HUDEP-2 (cell line): ENCODE measurements at regions not wholly inside any gene's neighbourhood (a gene's known extent, or its start where the extent isn't known, plus 50 kb on each side); places are given as distances from the start of the nearest gene placed in this dataset.
"Not testable (repeated sequence)": the region's sequence is repeated elsewhere in the genome, so short reads cannot be mapped to it uniquely, and the experiment has no call there.

Experiments used
- DNase-seq, 76 experiments: peaks; one replicate each; lab custom pipeline; 2025; ENCODE audit not compliant: unreplicated experiment in 76 of 76; lab: John Stamatoyannopoulos, UW

DNA sequence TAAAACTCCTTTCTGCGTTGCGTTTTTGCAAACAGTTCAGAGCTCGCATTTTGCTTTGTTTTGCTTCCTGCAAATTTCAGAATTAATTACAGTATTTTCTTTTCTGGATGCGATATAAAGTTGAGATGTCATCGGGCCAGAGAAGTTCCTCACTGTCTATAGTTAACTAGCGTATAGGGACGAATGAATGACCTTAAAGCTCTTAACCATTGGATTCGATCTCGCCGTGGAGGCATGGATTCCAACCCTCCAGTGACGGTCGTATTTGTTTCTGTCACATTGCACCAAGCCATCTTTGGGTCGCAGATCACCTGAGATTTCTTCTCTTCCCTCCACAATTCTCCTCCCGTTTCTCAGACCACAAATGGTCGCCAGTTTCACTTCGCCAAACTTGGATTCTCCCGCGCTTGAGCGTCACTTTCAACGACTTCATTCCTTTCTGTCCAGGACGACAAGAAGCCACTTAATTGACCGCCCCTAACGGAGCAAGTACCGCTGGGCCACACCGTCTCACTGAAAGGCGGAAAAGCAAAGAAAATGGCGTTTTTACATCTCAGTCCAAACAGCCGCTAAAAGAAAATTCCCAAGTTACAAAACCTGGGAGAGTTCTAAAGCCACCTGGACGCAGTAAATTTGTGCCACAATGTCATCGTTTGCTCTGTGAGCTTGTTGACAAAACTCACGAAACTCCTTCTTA, 85.3 kb upstream of the ZNF184 start:
- DNase-seq: peak in 11 of 76 experiments; percentile 17 to 48 (median 33)

GRCh38 chr6:27556406-27556805, 83.5 kb upstream of the ZNF184 start:
- no peak for DNase-seq

DNA sequence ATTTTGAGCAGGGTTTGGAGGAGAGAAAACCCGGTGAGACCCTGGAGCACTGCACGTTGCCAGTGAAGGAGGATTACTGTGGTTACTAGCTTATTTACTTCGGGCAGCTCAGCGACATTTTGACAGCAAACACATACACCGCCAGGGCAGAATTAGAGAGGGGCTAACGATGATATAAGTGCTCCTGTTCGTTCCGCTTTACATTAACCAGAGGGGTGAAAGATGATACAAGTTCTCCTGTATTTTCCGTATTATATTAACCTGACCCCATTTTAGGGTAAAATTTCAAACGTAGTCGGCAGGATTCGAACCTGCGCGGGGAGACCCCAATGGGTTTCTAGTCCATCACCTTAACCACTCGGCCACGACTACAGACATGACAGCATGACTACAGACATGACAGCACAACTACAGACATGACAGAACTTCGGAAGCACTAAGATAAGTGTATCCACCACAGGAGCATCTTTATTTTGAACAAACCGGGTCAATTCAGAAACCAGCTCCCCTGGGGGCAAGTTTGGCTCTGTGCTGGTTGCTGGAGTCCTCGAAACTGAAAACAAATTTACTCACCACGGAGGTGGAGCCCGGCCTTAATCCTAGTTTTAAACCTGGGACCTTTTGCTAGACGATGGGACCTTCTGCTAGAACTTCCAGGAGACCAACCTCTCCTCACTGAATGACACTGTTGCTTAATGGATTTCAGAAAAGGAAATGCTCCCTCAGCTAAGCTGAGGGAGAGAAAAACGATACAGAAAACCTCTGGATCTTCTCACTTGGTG, 80.4 kb upstream of the ZNF184 start:
- DNase-seq: peak in 73 of 76 experiments; percentile 50 to 96 (median 83)

- DNase-seq: no peak
These were observed 78.7 kb upstream of the ZNF184 start for GRCh38 chr6:27551607-27552006.

DNA sequence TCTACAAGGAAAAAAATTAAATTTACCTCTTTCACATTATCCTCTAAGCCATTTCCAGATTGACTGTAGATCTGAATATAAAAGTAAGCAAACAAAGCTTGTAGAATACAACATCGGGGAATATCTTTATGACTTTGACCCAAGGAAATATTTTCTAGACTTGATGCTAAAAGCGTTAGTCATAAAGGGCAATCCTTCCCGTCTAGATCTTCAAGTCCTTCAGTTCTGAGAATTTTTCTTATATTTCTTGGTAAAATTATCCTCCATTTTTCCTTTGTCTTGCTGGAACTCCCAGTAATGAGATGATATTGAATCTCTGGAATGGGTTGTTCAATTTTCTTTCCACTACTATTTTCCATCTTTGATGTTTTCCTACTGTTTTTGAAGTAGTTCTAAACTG, 77.8 kb upstream of the ZNF184 start:
- DNase-seq: no peak

- DNase-seq: not testable (repeated sequence)
These were observed 76.3 kb upstream of the ZNF184 start for GRCh38 chr6:27549241-27549598.

DNA sequence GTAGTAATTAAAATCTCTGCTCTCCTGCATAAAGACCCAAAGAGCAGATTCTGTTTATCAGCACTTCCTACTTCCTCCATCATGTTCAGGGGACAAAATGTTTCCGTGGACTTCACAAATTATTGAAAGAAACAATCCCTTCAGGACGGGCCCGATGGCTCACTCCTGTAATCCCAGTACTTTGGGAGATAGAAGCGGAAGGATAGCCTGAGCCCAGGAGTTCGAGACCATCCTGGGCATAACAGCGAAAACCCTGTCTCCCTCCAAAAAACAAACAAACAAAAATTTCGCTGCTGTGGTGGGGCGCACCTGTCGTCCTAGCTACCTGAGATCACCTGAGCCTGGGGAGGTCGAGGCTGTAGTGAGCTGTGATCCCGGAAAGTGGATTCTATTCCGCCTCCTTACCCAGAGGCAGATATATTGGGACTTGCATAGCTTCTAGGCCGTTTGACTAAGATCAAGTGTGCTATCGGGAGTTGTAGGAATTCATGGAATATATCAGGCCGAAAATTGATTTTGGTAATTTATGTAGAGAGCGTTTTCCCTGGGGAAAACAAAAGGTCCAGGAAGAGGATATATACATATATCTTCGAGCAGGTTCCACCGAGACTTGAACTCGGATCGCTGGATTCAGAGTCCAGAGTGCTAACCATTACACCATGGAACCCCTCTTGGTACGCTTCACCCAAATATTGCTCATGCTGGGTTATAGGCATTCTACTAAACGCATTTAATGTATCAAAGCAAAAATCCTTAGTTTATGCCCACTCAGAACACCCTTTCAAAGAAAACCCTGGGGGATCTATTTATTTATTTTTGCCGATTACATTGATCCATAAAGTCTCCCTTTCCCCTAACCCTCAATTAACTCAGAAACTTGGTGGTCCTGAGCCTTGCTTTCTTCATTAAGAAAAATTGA, 74.5 kb upstream of the ZNF184 start:
- peak in 67 of 76 experiments; percentile 39 to 93 (median 79) for DNase-seq

GRCh38 chr6:27546522-27546921, 73.6 kb upstream of the ZNF184 start:
- no peak for DNase-seq

GRCh38 chr6:27545271-27546046, 72.6 kb upstream of the ZNF184 start:
- DNase-seq: peak in 74 of 76 experiments; percentile 58 to 98 (median 91)

- peak in 3 of 76 experiments; percentile 31 to 59 (median 59) for DNase-seq
These were observed 71.8 kb upstream of the ZNF184 start for GRCh38 chr6:27544612-27545260.

- peak in 40 of 76 experiments; percentile 20 to 75 (median 45) for DNase-seq
These were observed 71.2 kb upstream of the ZNF184 start for GRCh38 chr6:27544135-27544534.

DNA sequence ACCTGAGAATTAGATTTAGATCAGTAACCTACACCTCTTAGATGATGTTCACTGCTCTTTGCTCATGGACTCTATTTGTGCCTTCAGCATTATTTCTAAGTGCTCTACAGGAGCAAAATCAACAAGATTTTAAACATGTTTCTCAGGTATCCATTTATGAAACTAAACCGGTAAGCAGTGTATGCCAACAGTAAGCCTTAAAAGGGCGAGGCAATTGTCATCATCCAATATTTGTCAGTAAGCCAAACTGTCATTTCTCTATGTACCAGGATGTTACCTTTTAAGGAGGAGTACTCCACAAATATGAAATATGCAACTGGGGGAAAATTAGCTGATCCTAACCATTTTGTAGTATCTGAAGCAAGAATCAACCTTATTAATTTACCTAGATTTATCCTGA, 69.6 kb upstream of the ZNF184 start:
- DNase-seq: no peak

DNA sequence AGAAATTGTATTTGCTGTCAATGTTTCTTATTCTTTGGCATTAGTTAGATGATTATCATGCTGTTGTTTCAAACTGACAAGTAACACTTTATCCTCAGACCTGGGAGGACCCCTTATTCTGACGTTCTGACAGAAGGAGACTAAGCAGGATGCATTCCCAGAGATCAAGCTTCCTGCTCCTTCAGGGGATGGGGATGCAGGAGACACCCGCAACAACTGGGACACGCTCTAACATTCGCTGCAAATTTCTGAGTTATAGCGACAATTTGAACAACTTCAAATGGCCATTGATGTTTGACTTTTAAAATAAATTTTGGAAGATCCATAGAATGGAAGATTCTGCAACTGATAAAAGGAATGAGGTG, 69.0 kb upstream of the ZNF184 start:
- DNase-seq: no peak

GRCh38 chr6:27541212-27541932, 68.5 kb upstream of the ZNF184 start:
- peak in 53 of 76 experiments; percentile 17 to 86 (median 44) for DNase-seq

- DNase-seq: no peak
These were observed 66.6 kb upstream of the ZNF184 start for GRCh38 chr6:27539551-27539950.

DNA sequence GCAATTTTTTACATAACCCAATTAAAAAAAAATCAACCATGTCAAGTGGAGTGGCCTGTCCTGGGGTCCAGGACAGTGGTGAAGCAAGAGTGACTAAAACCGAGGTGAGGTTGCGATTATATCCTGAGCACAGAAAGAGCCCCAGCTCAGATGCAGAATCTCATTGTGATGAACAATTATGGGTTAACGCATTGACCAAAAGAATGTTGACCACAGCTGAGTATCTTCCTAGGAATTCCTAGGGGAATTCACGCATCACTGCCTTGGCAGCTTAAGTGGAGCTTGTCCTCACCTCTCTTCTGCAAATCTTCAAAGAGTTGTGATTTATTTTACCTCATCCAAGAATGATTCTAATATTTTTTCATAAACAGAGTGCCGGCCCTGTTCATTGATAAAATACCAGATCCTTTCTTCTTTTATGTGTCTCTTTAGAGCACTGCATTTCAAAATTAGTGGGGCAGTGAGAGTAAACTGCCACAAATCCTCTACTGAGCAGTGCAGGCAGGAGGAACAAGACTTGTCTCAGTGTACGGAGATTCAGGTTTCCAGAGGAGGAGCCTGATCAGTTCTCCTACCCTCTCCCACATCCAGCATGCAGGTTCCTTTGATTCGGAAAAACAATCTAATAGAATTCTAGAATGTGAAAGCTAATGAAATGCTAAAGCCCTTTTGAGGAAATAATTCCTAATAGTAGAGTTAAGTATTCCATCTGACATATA, 60.1 kb upstream of the ZNF184 start:
- no peak for DNase-seq

- DNase-seq: peak in 5 of 76 experiments; percentile 19 to 35 (median 23)
These were observed 59.0 kb upstream of the ZNF184 start for GRCh38 chr6:27531772-27532459.

DNA sequence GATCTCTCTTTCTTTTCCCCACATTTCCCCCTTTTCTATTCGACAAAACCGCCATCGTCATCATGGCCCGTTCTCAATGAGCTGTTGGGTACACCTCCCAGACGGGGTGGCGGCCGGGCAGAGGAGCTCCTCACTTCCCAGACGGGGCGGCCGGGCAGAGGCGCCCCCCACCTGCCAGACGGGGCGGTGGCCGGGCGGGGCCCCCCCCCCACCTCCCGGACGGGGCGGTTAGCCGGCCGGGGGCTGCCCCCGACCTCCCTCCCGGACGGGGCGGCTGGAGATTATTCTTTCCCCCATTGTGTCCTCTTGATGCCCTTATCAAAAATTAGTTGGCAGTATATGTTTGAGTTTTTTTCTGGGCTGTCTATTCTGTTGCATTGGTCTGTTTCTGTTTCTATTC, 56.9 kb upstream of the ZNF184 start:
- not testable (repeated sequence) for DNase-seq
